ENCODE measurements at regions not wholly inside any gene's neighbourhood (a gene's known extent, or its start where the extent isn't known, plus 50 kb on each side); places are given as distances from the start of the nearest gene placed in this dataset.

- TF ChIP-seq CTCF (conservative IDR thresholded peaks at IDR 0.05), result no peak
- no peak for TF ChIP-seq EZH2 (IDR thresholded peaks at IDR 0.05; ENCODE audit: low read depth)
Measured at GRCh38 chr14:38524636-38525509, 269.0 kb upstream of the CLEC14A start.
